ENCODE measurements at regions not wholly inside any gene's neighbourhood (a gene's known extent, or its start where the extent isn't known, plus 50 kb on each side); places are given as distances from the start of the nearest gene placed in this dataset.
A peak's percentile ranks its signal among the peaks of the same experiment; 100 is the strongest.

GRCh38 chr14:43316427-43316826, 1190.7 kb downstream of the FSCB start:
- H3K9ac ChIP-seq (ENCODE audit: insufficient read depth, low read length): no peak overlapping the region
- no peak overlapping the region for H3K4me3 ChIP-seq (replicated peaks in 1 of 4; ENCODE audit: control extremely low read depth in 1 of 4, insufficient read depth in 1 of 4, low read depth in 3 of 4, low read length in 4 of 4)
- H2AFZ ChIP-seq (ENCODE audit: low read length): no peak overlapping the region
- no peaks in the 10 kb centered on the region for H3K9me3 ChIP-seq (ENCODE audit: control insufficient read depth, insufficient read depth, low read depth, low read length)
- no peak overlapping the region for H3K4me2 ChIP-seq (ENCODE audit: extremely low read depth, insufficient read depth, low read length)
- no peak for TF ChIP-seq EZH2 (IDR thresholded peaks at IDR 0.05; ENCODE audit: low read length, missing control alignments)
- TF ChIP-seq, protein P1, sequence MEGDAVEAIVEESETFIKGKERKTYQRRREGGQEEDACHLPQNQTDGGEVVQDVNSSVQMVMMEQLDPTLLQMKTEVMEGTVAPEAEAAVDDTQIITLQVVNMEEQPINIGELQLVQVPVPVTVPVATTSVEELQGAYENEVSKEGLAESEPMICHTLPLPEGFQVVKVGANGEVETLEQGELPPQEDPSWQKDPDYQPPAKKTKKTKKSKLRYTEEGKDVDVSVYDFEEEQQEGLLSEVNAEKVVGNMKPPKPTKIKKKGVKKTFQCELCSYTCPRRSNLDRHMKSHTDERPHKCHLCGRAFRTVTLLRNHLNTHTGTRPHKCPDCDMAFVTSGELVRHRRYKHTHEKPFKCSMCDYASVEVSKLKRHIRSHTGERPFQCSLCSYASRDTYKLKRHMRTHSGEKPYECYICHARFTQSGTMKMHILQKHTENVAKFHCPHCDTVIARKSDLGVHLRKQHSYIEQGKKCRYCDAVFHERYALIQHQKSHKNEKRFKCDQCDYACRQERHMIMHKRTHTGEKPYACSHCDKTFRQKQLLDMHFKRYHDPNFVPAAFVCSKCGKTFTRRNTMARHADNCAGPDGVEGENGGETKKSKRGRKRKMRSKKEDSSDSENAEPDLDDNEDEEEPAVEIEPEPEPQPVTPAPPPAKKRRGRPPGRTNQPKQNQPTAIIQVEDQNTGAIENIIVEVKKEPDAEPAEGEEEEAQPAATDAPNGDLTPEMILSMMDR (conservative IDR thresholded peaks at IDR 0.05 in 1 of 2, IDR thresholded peaks at IDR 0.05 in 1 of 2; ENCODE audit: low read depth in 1 of 2, low read length in 2 of 2): no peak
- H3K27me3 ChIP-seq (ENCODE audit: control insufficient read depth, insufficient read depth, low read length): no peaks in the 10 kb centered on the region
- H3K27ac ChIP-seq (ENCODE audit: insufficient read depth, low read length): no peak overlapping the region
- H3K4me1 ChIP-seq (ENCODE audit: control insufficient read depth, extremely low read depth, insufficient read depth, low read length): no peaks in the 10 kb centered on the region
- H4K20me1 ChIP-seq (ENCODE audit: control insufficient read depth, extremely low read depth, insufficient read depth, low read length): no peaks in the 10 kb centered on the region
- no peak for DNase-seq (ENCODE audit: low read depth in 2 of 2)
- no peaks in the 10 kb centered on the region for H3K36me3 ChIP-seq (ENCODE audit: control insufficient read depth, insufficient read depth, low read length)
- H3K79me2 ChIP-seq (ENCODE audit: control insufficient read depth, insufficient read depth, low read length): no peaks in the 10 kb centered on the region

GRCh38 chr14:43313719-43314118, 1193.4 kb downstream of the FSCB start:
- no peaks in the 10 kb centered on the region for H3K36me3 ChIP-seq (ENCODE audit: control insufficient read depth, insufficient read depth, low read length)
- no peak overlapping the region for H2AFZ ChIP-seq (ENCODE audit: low read length)
- H4K20me1 ChIP-seq (ENCODE audit: control insufficient read depth, extremely low read depth, insufficient read depth, low read length): no peaks in the 10 kb centered on the region
- H3K27me3 ChIP-seq (ENCODE audit: control insufficient read depth, insufficient read depth, low read length): no peaks in the 10 kb centered on the region
- H3K9ac ChIP-seq (ENCODE audit: insufficient read depth, low read length): no peak overlapping the region
- no peaks in the 10 kb centered on the region for H3K79me2 ChIP-seq (ENCODE audit: control insufficient read depth, insufficient read depth, low read length)
- H3K9me3 ChIP-seq (ENCODE audit: control insufficient read depth, insufficient read depth, low read depth, low read length): no peaks in the 10 kb centered on the region
- no peak for DNase-seq (ENCODE audit: low read depth in 2 of 2)
- H3K4me1 ChIP-seq (ENCODE audit: control insufficient read depth, extremely low read depth, insufficient read depth, low read length): no peaks in the 10 kb centered on the region
- no peak overlapping the region for H3K4me3 ChIP-seq (replicated peaks in 1 of 4; ENCODE audit: control extremely low read depth in 1 of 4, insufficient read depth in 1 of 4, low read depth in 3 of 4, low read length in 4 of 4)
- no peak overlapping the region for H3K4me2 ChIP-seq (ENCODE audit: extremely low read depth, insufficient read depth, low read length)
- TF ChIP-seq, protein P1 (conservative IDR thresholded peaks at IDR 0.05 in 1 of 2, IDR thresholded peaks at IDR 0.05 in 1 of 2; ENCODE audit: low read depth in 1 of 2, low read length in 2 of 2): no peak
- no peak for TF ChIP-seq EZH2 (IDR thresholded peaks at IDR 0.05; ENCODE audit: low read length, missing control alignments)
- no peak overlapping the region for H3K27ac ChIP-seq (ENCODE audit: insufficient read depth, low read length)

GRCh38 chr14:43308421-43309110, 1198.5 kb downstream of the FSCB start:
- Histone ChIP-seq H3K36me3 (ENCODE audit: control insufficient read depth, insufficient read depth, low read length) (no peaks in the 10 kb centered on the region), H4K20me1 (ENCODE audit: control insufficient read depth, extremely low read depth, insufficient read depth, low read length) (no peaks in the 10 kb centered on the region), H3K4me1 (ENCODE audit: control insufficient read depth, extremely low read depth, insufficient read depth, low read length) (no peaks in the 10 kb centered on the region), H3K27me3 (ENCODE audit: control insufficient read depth, insufficient read depth, low read length) (no peaks in the 10 kb centered on the region), H3K4me2 (ENCODE audit: extremely low read depth, insufficient read depth, low read length) (no peak overlapping the region), H3K9me3 (ENCODE audit: control insufficient read depth, insufficient read depth, low read depth, low read length) (no peaks in the 10 kb centered on the region), H3K9ac (ENCODE audit: insufficient read depth, low read length) (no peak overlapping the region), H3K4me3 (replicated peaks in 1 of 4; ENCODE audit: control extremely low read depth in 1 of 4, insufficient read depth in 1 of 4, low read depth in 3 of 4, low read length in 4 of 4) (no peak overlapping the region), H3K27ac (ENCODE audit: insufficient read depth, low read length) (no peak overlapping the region), H2AFZ (ENCODE audit: low read length) (no peak overlapping the region), H3K79me2 (ENCODE audit: control insufficient read depth, insufficient read depth, low read length) (no peaks in the 10 kb centered on the region)
- DNase-seq (ENCODE audit: low read depth in 2 of 2): peak in 1 of 2 donors; percentile 10
- TF ChIP-seq EZH2 (IDR thresholded peaks at IDR 0.05; ENCODE audit: low read length, missing control alignments): no peak
- TF ChIP-seq, protein P1 (conservative IDR thresholded peaks at IDR 0.05 in 1 of 2, IDR thresholded peaks at IDR 0.05 in 1 of 2; ENCODE audit: low read depth in 1 of 2, low read length in 2 of 2): no peak
